AG09309 (cell line): ENCODE measurements at regions not wholly inside any gene's neighbourhood (a gene's known extent, or its start where the extent isn't known, plus 50 kb on each side); places are given as distances from the start of the nearest gene placed in this dataset.

Experiments
- DNase-seq: peaks from one replicate; pipeline ENCODE4 v3.0.0-alpha.2; 2010; ENCODE audit warnings: low read depth
- H3K4me3 ChIP-seq: 2 replicates; pipeline ENCODE4 v1.5.1; 2011; ENCODE audit warnings: mild to moderate bottlenecking, low read depth, low read length, moderate library complexity; ENCODE audit not compliant: control insufficient read depth
- TF ChIP-seq, protein P1 (sequence below): IDR thresholded peaks from 2 replicates; pipeline ENCODE4 v1.5.1; 2011; ENCODE audit warnings: mild to moderate bottlenecking, low read depth, low read length, inconsistent platforms; ENCODE audit not compliant: insufficient read depth, control insufficient read depth; ENCODE audit errors: missing control alignments

DNA sequence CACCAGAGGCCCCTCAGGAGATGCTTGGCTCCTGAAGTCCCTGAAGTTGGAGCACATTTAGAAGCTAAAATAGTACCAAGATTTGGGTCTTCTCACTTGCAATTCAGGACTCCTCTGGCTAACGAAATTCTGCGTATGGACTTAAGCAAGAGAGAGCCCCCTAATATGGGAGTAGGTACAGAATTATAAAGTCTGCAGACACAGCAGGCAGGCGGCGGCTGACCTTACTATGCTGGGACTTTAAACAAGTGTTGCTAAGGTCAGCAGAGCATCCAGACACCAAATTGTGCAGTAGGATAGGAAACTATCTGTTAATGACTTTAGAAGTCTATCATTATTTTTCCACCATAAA, 104.5 kb upstream of the PDE4B start:
- TF ChIP-seq, protein P1, sequence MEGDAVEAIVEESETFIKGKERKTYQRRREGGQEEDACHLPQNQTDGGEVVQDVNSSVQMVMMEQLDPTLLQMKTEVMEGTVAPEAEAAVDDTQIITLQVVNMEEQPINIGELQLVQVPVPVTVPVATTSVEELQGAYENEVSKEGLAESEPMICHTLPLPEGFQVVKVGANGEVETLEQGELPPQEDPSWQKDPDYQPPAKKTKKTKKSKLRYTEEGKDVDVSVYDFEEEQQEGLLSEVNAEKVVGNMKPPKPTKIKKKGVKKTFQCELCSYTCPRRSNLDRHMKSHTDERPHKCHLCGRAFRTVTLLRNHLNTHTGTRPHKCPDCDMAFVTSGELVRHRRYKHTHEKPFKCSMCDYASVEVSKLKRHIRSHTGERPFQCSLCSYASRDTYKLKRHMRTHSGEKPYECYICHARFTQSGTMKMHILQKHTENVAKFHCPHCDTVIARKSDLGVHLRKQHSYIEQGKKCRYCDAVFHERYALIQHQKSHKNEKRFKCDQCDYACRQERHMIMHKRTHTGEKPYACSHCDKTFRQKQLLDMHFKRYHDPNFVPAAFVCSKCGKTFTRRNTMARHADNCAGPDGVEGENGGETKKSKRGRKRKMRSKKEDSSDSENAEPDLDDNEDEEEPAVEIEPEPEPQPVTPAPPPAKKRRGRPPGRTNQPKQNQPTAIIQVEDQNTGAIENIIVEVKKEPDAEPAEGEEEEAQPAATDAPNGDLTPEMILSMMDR = no peak
- DNase-seq = no peak
- no peak overlapping the region for H3K4me3 ChIP-seq

DNA sequence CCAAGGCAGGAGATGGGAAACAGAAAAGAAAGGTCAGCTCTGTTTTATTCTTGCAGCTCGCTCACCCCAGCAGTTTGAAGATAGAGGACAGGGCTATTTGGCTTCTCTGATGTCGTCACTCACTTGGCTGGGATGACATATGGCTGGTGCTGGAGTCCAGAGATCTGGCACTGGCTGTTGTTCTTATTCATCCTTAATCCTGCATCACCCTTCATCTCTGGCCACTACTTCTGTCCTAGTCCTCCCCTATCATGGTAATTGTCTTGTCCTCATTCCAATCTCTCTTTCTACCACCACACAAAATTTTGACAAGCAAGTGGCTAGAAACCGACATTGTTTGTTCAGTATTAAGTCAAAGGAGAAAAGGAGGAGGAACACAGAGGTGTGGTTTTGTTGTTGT, 103.8 kb upstream of the PDE4B start:
- H3K4me3 ChIP-seq = no peak overlapping the region
- TF ChIP-seq, protein P1 = no peak
- no peak for DNase-seq

DNA sequence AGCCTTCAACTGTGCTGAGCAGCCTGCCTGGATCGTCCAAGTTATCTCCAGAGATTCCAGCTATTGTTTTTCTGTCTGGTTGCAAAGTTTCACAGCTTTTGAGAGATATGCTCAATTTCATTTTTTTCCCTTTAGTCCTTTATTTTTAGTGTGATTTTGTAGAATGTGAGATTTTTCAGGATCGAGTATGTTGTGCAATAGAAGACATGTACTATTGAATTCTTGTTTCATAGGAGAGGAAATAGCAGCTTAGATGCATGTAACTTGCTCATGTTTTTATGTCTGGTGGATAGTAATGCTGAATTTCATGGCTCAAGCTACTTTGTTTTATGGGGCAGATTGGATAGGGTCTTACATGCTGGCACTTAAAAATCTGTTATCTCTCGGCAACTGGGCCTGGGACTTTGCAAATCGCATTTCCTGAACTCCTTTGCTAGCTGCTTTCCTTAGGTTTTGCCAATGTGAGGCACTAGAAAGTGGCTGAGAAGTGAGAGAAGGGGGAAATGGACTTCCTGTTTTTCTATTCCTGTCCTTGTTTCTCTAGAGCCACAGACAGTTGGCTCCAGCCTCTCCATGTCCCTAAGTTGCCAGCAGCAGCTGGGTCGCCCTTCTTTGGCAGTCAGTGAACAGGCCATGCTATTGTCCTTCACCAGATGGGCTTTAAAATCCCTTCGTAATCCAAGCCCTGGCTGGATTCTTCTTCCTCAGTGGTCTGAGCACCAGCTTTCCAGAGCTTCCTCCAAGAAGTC, 101.4 kb upstream of the PDE4B start:
- DNase-seq = no peak
- TF ChIP-seq, protein P1 = no peak
- H3K4me3 ChIP-seq = no peak overlapping the region

DNA sequence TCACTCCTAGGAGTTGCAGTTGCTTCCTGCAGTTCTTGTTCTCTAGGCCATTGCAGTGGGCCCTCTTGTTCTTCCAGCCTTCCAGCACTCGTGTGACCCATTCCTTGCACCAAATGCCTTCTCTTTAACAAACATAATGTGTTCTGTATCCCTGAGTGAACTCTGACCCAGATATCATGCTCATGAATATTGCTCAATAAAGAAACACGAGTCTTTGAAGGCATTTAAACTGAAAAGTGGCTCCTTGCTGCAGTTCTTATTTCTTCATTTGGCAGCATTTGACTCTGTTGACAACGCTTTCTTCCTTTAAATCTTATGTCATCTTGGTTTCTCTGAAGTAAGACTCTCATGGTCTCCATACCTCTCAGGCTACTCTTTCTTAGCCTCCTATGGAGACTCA, 100.7 kb upstream of the PDE4B start:
- TF ChIP-seq, protein P1 = no peak
- no peak for DNase-seq
- no peak overlapping the region for H3K4me3 ChIP-seq

DNA sequence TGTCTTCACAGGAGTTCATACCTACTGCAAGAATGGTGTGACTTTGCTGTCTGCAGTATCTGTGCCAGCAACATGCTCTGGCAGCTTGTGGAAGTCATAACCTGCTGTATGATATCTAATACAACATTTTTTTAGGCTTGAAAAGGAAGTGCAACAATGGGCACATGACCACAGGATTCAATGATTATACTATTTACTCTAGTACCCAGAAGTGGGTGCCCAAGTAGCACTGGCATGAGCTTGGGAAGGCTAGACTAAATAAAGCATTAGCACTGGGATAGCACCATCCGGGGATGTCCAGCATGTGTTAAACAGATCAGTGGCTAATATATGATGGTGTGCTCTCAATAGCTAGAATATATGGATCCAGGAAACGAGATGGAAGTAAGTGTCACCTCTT, 98.6 kb upstream of the PDE4B start:
- no peak for DNase-seq
- TF ChIP-seq, protein P1 = no peak
- no peak overlapping the region for H3K4me3 ChIP-seq

DNA sequence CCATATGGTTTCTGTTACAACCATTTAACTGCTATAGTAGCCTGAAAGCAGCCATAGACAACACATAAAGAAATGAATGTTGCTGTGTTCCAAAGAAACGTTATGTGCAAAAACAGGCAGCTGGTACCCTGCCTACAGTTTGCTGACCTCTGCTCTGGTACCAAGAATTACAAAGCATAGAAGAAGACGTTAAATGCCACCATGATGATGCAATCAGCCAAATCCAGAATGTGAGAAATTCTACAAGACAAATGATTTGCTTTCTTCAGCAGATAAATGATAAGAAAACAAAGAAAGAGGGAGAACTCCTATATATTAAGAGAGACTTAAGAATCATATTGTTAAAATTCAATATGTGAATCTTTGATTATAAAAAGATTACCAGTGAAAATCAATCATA, 97.8 kb upstream of the PDE4B start:
- DNase-seq = no peak
- H3K4me3 ChIP-seq = no peak overlapping the region
- TF ChIP-seq, protein P1 = no peak
